ENCODE measurements at regions not wholly inside any gene's neighbourhood (a gene's known extent, or its start where the extent isn't known, plus 50 kb on each side); places are given as distances from the start of the nearest gene placed in this dataset.

DNA sequence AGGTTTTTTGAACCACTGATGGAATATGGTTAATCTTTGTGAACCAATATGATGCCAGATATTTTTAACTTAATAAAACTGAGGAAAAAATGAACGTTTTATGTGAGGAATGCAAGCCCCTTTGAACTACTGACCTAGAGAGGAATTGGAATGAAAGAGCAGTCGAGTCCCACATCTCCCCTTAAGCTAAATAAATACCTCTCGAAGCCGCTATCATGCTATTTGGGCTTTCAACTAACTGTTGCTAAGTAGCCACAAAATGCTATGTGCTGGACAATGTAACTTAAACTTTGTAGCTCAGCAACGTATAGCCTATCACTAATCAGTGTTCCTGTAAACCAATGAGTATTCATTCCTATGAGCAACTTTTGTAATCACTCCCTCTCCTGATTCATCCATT lies 1037.2 kb downstream of the SQOR start:
- TF ChIP-seq, protein P1, sequence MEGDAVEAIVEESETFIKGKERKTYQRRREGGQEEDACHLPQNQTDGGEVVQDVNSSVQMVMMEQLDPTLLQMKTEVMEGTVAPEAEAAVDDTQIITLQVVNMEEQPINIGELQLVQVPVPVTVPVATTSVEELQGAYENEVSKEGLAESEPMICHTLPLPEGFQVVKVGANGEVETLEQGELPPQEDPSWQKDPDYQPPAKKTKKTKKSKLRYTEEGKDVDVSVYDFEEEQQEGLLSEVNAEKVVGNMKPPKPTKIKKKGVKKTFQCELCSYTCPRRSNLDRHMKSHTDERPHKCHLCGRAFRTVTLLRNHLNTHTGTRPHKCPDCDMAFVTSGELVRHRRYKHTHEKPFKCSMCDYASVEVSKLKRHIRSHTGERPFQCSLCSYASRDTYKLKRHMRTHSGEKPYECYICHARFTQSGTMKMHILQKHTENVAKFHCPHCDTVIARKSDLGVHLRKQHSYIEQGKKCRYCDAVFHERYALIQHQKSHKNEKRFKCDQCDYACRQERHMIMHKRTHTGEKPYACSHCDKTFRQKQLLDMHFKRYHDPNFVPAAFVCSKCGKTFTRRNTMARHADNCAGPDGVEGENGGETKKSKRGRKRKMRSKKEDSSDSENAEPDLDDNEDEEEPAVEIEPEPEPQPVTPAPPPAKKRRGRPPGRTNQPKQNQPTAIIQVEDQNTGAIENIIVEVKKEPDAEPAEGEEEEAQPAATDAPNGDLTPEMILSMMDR (IDR thresholded peaks at IDR 0.05), result no peak
- no peak for TF ChIP-seq POLR2A (IDR thresholded peaks at IDR 0.05)

Measured in lower leg skin (tissue), 3 donors.